ENCODE measurements at regions not wholly inside any gene's neighbourhood (a gene's known extent, or its start where the extent isn't known, plus 50 kb on each side); places are given as distances from the start of the nearest gene placed in this dataset.
"Not testable (repeated sequence)": the region's sequence is repeated elsewhere in the genome, so short reads cannot be mapped to it uniquely, and the experiment has no call there.

DNA sequence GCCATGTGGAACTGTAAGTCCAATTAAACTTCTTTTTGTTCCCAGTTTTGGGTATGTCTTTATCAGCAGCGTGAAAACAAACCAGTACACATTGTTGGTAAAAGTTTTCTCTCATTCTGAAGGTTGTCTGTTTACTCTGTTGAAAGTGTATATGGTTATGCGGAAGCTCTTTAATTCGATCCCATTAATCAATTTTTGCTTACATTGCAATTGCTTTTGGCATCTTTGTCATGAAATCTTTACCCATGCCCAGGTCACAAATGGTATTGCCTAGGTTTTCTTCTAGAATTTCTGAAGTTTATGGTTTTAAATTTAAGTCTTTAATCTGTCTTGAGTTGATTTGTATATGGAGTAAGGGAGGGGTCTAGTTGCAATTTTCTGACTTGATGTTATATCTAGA lies 1901.9 kb downstream of the MAT2B start:
- no peak for DNase-seq

DNA sequence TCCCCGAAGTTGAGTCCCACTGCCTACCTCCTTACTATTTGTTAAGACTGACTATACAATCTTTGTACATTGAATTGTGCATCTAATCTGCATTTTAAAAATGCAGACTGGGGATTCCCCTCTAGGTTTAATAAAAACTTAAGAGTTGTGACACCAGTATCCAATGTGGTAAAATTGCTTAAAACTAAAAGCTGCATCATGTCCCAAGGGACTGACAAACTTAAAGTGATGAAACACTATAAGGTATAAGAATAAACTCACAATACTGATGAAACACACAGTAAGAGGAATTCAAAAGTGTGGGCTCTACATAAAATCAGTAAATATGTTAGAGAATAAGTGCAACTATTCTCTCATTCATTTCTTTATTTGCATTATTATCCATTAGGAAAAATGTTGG lies 1905.1 kb downstream of the MAT2B start:
- DNase-seq: no peak

DNA sequence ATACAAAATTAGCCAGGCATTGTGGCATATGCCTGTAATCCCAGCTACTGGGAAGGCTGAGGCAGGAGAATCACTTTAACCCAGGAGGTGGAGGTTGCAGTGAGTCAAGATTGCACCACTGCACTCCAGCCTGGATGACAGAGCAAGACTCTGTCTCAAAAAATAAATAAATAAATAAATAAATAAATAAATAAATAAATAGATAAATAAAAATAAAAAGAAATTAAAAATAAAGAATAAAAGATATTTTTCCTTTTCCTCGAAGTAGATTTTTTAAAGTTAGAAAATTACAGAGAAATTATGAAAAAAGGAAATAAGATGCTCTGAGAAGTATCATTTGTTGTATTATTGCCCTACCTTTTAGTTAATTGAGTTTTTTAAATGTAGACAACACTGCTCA lies 1906.1 kb downstream of the MAT2B start:
- not testable (repeated sequence) for DNase-seq

DNA sequence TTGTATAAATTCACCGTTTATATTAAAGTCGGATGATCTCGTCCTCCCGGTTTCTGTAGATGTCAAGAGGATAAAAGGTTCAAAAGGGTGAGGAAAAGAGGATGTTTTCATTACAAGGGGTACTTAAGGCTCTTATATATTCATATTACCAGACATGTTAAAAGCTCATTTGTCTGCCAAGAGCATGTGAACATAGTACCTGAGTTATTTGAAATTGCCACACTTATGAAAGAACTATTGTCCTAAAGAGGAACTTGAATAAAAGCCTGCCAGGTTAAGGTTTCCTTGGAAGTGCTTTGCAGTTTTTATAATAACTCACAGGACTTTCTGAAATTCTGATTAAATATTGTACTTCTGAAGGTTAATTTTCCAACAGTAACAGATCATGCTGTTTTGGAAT lies 1915.1 kb downstream of the MAT2B start:
- no peak for DNase-seq

DNA sequence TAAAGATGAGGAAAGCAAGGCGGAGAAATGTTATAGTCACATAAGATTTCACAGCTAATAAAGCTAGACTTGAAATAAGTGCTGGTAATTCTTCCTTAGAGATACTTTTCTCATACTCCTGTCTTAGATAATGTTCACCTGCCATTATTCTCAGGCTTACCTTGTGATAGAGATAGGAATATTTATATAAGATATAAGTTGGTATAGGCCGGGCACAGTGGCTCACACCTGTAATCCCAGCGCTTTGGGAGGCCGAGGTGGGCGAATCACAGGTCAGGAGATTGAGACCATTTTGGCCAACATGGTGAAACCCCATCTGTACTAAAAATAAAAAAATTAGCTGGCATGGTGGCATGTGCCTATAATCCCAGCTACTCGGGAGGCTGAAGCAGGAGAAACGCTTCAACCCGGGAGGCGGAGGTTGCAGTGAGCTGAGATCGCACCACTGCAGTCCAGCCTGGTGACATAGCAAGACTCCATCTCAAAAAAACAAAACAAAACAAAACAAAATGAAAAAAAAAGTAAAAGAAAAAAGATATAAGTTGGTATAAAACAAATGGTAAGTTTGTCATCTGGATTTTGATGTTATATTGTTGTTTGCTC lies 1918.4 kb downstream of the MAT2B start:
- no peak for DNase-seq

DNA sequence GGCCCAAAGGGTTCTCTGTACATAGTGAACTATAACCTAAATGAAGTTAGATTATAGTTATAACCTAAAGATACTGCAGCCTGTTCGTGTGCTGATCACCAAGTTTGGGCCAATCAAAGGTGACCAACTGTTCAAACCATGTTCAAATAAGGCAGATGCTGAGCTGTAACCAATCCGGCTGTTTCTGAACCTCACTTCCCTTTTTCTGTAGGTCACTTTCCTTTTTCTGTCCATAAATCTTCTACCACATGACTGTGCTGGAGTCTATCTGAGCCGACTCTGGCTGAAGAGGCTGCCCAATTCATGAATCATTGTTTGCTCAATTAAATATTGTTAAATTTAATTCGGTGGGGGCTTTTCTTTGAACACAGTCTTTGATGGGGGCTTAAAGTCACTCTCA lies 1920.2 kb downstream of the MAT2B start:
- DNase-seq: no peak

DNA sequence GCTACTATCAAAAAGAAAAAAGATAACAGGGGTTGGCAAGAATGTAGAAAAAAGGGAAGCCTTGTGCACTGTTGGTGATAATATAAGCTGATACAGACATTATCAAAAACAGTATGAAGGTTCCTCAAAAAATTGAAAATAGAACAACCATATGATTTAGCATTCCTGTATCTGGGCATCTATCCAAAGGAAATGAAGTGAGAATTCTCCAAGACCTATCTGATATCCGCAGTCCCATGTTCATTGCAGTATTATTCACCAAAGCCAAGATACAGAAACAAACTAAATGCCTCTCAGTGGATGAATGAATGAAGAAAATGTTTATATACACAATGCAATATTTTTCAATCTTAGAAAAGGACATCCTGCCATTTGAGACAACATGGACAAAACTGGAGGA lies 1943.3 kb downstream of the MAT2B start:
- no peak for DNase-seq

DNA sequence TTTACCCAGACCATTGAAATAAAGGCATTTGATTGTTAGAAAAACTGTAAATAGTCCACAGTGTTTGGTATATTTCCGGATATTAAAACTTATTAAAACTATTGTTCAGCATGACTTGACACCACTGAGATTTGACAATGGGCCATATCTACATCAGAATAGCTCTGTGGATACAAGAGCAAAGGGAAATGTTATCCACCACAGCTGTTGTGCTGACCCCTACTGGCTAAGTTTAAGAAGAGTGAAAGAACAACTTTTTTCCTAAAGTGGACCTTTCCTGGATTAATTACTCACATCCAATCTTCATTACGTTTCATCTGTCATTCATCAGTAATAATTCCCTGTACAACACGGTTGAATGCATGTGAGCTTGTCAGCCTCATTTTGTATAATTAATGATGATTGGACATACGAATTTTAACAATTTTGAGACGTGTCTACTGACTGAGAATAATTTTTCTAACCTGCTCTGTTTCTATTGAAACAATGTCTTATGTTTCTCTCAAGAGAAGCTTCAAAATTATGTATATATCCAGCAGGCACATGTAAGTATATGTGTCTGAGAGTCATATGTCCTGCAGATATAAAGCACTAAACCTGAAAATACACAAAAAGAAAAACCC lies 1952.6 kb downstream of the MAT2B start:
- no peak for DNase-seq

DNA sequence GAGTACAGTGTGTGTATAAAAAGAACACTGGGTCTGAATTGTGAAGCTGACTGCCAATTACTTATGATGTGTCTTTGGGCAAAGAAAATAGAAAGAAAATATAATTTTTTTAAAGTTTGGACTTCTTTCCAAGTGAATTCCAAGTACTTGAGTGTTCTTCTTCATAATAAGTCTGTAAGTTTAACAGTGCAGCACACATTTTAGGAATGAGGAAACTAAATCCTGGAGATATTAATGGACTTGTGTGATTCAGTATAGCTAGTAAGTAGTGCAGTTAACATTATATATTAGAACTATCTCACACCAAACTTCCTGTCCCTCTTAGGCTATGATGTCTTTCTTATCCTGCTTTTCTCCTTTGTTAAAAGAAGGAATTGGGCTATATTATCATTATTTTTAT lies 1953.8 kb downstream of the MAT2B start:
- no peak for DNase-seq

DNA sequence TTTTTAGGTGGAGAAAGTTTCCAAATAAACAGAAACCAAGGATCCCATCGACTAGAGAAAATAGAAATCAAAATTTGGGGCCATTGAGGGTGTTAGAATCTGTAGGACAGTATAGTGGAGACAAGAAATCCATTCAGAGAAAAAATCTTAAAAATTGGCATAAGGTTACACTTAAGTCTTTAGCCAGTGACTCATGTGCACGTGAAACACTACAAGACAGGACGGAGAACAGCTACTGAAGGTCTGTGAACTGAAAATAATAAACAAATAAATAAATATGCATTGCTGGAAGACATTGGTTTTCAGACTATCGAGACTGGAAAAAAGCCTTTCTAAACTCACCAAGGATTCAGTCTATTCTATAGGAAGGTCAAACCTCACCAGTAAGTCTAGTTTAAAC lies 1955.5 kb downstream of the MAT2B start:
- DNase-seq: no peak

DNA sequence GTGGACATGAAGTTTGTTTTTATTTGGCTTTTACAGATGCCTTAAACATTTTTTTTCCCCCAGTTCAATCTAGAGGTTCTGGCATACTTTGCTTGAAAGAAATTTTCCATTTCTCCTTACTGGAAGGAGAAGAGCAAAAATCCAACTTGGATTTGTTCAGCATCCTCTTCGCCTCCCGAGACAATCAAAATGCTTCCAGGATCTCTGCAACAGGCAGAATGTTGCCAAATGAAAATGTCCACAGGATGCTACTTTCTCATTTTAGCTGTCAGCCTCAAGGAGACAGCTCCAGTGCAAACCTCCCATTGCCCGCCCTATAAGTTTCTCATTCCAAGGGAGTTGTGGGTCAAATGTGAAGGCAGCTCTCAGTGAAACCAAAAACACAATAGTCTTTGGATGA lies 1972.1 kb downstream of the MAT2B start:
- peak; percentile 79 for DNase-seq

DNA sequence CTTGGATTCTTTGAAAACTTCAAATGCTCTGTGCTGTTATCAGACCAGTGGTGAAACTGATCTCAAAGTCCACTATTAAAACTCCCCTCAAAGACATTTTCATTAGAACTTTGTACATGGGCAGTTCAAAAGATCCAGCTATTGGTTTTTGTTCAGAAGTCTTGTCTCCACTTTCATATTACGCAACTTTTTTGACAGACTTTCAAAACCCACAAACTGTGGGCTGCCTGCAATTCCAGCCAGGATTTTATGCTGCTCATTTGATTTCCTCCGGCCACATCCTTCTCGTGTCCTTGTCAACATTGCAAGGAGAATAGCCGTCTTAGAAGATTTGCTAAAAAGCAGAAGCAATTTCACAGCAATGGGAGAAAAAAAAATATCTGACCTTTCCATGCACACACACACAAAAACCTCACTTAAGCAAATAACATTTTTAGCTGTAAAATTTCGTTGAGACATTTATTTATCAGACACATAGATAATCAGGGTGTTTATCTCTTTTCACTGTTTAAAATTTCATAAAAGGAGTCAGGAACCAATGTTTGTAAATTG lies 1990.5 kb downstream of the MAT2B start:
- no peak for DNase-seq

DNA sequence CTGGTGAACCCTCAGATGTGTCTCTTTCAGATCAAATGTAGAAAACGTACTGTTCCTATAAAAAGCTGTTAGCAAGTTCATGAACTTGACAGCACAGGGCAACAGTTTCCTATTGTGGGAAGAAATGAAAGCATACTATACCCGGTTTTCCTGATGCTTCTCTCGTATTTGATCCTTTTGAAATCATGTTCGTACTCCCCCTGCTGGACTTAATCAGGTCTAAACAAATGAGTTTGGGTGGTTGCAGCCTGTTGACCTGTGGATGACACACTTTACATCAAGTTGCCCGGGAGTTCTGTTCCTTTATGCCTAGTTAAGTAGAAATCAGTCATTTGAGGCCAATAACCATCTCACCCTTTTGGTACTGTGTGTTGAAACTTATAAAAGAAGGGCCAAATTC lies 1992.3 kb downstream of the MAT2B start:
- DNase-seq: no peak

DNA sequence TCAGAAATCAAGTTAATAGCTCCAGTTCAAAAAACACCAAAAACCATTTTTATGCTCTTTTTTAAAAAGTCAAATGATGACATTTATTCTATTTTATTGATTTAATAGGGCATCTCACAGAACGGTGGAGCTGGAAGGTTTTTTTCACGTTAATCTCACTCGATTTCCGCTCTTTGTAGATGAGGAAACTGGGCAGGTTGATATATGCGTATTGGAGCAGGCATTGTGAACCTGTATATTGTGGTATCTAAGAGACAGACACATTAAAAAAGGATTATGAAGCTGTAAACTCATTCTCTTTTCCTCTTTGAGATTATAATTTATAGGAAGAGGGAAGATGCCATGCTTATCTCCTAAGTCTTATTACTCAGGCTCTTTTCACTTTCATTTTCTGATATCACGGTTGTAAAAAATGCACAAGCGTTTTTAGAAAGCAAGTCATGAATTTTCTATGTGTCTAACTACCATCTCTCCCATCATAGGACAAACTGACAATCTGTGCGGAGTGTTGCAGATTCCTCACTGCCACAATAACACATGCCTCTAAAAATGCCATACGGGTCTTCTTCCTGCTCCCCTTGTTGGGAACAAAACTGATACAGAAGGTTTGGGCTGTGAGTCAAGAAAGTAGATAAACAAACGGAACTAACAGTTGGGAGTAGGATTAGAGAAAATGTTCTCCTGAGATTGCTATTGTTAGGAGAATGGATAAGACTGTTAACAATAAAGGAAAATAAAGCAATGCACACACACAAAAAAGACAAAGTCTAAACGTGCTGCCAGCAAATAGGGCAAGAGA lies 1997.7 kb downstream of the MAT2B start:
- no peak for DNase-seq

DNA sequence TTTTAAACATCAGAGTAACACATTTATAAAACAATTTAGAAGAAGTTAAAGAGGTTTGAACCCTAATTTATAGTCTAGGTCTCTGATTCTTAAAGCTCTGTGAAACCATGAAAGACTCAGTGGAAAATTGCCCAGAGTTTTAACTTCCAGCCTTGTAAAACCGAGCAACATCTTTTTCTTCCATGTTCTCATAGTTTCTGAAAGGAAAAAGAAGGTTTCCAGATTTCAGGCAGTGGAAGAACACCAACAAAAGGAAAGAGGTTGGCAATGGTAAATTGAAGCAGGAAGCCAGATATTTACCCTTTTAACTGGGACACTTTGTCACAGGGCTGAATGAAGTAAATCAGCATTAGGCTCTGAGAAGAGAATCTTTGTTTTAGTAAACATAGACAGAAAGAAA lies 1999.3 kb downstream of the MAT2B start:
- DNase-seq: no peak

DNA sequence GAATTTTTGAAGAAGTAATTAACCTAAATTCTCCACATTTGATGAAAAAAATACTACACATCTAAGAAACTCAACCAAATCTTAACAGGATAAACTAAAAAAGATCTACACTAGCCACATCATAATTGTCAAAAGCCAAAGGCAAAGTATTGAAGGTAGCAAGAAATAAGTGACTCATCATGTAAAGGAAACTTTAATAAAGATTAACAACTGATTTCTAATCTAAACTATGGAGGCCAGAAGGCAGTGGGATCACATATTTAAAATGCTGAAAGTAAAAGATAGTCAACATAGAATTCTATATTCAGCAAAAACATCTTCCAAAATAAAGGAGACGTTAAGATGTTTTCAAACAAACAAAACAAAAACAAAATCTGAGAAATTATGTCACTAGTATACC lies 2002.9 kb downstream of the MAT2B start:
- no peak for DNase-seq

DNA sequence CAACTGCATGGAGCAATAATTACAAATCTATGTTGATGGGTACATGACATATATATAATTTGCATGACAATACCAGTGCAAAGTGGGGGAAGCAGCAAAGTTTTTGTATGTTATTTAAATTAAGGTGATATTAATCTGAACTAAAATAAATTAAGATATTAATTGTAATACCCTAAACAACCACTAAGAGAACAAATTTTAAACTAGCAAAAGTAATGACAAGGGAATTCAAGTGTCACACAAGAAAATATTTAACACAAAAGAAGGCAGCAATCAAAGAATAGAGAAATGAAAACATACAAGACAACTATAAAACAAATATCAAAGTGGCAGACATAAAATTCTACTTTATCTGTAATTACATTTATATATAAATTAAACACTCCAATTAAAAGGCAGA lies 2003.4 kb downstream of the MAT2B start:
- DNase-seq: no peak

DNA sequence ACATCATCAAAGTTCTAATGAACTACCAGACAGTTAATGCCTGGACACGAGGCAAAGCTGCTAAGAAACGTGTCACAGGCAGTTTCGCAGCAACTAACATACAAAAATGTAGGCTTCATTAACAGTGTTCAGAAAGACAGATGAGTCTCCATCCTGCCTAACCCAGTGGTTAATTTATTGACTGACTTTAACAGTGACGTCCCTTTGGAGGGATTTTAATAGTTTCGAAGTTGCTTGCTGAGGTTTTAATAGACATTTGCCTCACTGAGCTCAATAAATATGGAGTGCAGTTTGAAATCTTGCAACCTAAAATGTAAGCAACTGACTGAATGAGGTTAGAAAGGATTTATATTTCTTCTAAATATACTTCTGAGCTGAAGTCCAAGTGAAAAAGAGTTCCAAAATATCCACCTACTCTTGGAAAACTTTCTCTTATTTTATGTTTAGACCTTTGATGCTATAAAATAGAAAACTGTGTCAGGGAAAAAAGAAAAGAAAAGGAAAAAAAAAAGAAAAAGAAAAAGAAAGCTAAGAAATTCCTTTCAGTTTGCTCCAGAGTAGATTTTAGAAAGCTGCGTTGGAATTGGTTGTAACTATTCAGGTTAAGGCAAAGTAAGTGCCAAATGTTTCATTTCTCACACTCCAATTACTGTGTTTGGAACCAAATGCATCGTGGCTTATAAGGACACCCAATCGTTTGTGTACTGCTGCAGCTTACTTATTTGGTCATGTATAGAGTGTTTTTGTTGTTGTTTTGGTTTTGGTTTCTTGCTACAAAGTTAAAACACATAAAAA lies 2016.6 kb downstream of the MAT2B start:
- DNase-seq: no peak

DNA sequence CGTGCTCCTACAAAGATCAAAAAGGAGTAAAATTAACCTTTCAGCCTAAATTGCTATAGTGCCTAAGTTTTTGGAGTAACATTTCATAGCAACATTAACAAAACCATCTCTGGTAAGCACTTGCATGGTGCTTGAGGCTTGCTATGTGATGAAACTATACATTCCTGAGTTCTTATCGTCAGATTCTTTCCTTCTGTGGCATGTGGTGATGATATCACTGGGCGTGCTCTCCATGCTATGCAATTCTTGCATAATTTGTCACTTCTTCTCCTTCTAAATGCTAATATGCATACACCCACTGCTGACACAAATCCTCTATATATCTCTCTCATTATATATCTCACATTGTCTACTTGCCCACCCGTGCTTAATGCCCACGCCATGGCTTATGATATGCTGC lies 2019.9 kb downstream of the MAT2B start:
- no peak for DNase-seq

DNA sequence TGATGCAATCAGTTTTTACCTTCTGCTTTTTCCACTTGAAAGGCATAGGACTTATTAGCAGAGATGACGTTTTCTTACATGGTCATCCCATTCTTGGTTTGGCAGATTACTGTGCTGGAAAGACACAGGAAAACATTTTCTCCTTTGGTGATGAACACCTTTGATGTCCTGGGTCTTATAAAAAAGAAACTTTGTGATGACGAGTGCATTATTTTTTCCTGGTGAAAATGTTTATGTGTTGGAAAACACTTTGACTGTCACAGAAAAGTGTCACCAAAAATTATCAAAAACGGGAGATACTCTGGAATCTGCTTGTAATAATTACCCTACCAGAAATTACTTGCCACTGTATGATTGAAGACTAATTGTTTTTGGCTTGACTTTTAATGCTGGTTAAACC lies 2020.9 kb downstream of the MAT2B start:
- DNase-seq: no peak

DNA sequence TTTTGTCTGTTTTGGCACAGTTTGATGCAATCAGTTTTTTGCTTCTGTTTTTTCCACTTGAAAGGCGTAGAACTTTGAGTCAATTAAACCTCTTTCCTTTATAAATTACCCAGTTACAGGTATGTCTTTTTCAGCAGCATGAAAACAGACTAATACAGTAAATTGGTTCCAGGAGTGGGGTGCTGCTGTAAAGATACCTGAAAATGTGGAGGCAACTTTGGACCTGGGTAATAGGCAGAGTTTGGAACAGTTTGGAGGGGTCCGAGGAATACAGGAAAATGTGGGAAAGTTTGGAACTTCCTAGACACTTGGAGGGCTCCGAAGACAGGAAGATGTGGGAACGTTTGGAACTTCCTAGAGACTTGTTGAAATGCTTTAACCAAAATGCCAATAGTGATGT lies 2022.2 kb downstream of the MAT2B start:
- no peak for DNase-seq

DNA sequence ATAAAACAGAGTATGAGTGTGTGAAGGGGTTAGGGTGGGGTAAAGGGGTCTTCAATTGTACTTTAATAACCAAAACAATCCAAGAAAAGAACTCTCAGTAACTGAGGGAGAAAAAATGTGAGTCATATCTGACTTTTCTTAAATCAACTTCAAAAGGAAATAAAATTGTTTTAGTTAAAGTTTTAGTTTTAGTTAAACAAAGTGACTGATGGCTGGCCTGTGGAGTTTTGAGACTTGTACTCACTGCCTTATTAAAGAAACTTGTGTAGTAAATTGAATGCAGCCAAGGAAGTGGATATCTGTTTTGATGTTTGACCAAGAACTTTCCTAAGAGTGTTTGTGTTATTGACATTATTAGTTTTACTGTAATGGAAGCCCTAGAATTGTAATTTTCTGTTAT lies 2032.6 kb downstream of the MAT2B start:
- no peak for DNase-seq

Measured in muscle of arm (tissue), 1 donor.